ENCODE measurements at regions not wholly inside any gene's neighbourhood (a gene's known extent, or its start where the extent isn't known, plus 50 kb on each side); places are given as distances from the start of the nearest gene placed in this dataset.

DNA sequence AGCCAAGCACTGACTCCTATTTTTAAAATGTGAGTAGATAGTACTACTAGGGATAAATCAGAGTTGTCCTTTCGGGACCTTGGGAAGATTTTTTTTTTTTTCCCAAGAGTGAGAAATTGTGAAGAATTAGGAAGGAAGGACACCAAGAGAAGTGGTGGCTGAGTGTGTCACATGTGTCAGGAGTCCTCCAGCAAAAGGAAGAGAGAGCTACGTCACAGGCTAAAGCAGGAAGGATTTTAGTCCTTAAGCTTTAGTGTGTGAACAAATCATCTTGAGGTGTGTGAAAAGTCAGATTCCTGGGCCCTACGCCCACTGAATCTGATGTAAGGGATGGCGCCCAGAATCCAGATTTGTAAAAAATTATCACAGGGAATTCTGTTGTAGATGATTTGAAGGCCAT is 172.7 kb downstream of the SERPINI1 start:
- TF ChIP-seq, protein P1, sequence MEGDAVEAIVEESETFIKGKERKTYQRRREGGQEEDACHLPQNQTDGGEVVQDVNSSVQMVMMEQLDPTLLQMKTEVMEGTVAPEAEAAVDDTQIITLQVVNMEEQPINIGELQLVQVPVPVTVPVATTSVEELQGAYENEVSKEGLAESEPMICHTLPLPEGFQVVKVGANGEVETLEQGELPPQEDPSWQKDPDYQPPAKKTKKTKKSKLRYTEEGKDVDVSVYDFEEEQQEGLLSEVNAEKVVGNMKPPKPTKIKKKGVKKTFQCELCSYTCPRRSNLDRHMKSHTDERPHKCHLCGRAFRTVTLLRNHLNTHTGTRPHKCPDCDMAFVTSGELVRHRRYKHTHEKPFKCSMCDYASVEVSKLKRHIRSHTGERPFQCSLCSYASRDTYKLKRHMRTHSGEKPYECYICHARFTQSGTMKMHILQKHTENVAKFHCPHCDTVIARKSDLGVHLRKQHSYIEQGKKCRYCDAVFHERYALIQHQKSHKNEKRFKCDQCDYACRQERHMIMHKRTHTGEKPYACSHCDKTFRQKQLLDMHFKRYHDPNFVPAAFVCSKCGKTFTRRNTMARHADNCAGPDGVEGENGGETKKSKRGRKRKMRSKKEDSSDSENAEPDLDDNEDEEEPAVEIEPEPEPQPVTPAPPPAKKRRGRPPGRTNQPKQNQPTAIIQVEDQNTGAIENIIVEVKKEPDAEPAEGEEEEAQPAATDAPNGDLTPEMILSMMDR (optimal IDR thresholded peaks at IDR 0.05 in 1 of 3, IDR thresholded peaks at IDR 0.05 in 1 of 3, conservative IDR thresholded peaks at IDR 0.05 in 1 of 3; ENCODE audit: extremely low read depth in 1 of 3, insufficient read depth in 2 of 3, low read length in 3 of 3): no peak
- no peak for TF ChIP-seq EZH2 (IDR thresholded peaks at IDR 0.05; ENCODE audit: low read length)
- Histone ChIP-seq H3K4me1 (ENCODE audit: control insufficient read depth, extremely low read depth, insufficient read depth, low read length) (no peaks in the 10 kb centered on the region), H3K4me2 (ENCODE audit: control insufficient read depth, extremely low read depth, insufficient read depth, low read depth, low read length) (no peak overlapping the region), H3K9me3 (ENCODE audit: control insufficient read depth, low read depth, low read length) (no peaks in the 10 kb centered on the region), H3K27ac (ENCODE audit: control insufficient read depth, insufficient read depth, low read length) (no peak overlapping the region), H3K79me2 (ENCODE audit: control insufficient read depth, insufficient read depth, low read length) (no peaks in the 10 kb centered on the region), H3K36me3 (ENCODE audit: control insufficient read depth in 2 of 2, extremely low read depth in 1 of 2, insufficient read depth in 2 of 2, low read length in 2 of 2) (no peaks in the 10 kb centered on the region), H3K27me3 (ENCODE audit: control insufficient read depth, extremely low read depth, insufficient read depth, low read length) (no peaks in the 10 kb centered on the region), H4K20me1 (ENCODE audit: control insufficient read depth, extremely low read depth, insufficient read depth, low read length) (no peaks in the 10 kb centered on the region), H3K9me1 (ENCODE audit: control insufficient read depth, extremely low read depth, insufficient read depth, low read length) (no peaks in the 10 kb centered on the region), H2AFZ (ENCODE audit: control insufficient read depth, low read length) (no peak overlapping the region), H3K4me3 (ENCODE audit: control insufficient read depth in 2 of 3, extremely low read depth in 1 of 3, insufficient read depth in 2 of 3, low read depth in 1 of 3, low read length in 3 of 3) (no peak overlapping the region), H3K9ac (ENCODE audit: control insufficient read depth, extremely low read depth, insufficient read depth, low read length) (no peak overlapping the region)
- FAIRE-seq (no peak), DNase-seq (ENCODE audit: low read depth, low spot score) (no peak)
- dilution Hi-C loops (cut with MboI; ENCODE audit: extremely low pct_ligation_motif_present, low sequenced_read_pairs): no loop called here

- DNase-seq (ENCODE audit: low read depth, low spot score) (no peak), FAIRE-seq (no peak)
- no peaks in the 10 kb centered on the region for H3K27me3 ChIP-seq (ENCODE audit: control insufficient read depth, extremely low read depth, insufficient read depth, low read length)
- no peaks in the 10 kb centered on the region for H3K36me3 ChIP-seq (ENCODE audit: control insufficient read depth in 2 of 2, extremely low read depth in 1 of 2, insufficient read depth in 2 of 2, low read length in 2 of 2)
- no peak overlapping the region for H2AFZ ChIP-seq (ENCODE audit: control insufficient read depth, low read length)
- H3K27ac ChIP-seq (ENCODE audit: control insufficient read depth, insufficient read depth, low read length): no peak overlapping the region
- H3K9ac ChIP-seq (ENCODE audit: control insufficient read depth, extremely low read depth, insufficient read depth, low read length): no peak overlapping the region
- no peak overlapping the region for H3K4me3 ChIP-seq (ENCODE audit: control insufficient read depth in 2 of 3, extremely low read depth in 1 of 3, insufficient read depth in 2 of 3, low read depth in 1 of 3, low read length in 3 of 3)
- H3K4me1 ChIP-seq (ENCODE audit: control insufficient read depth, extremely low read depth, insufficient read depth, low read length): no peaks in the 10 kb centered on the region
- no peaks in the 10 kb centered on the region for H3K9me3 ChIP-seq (ENCODE audit: control insufficient read depth, low read depth, low read length)
- no peaks in the 10 kb centered on the region for H4K20me1 ChIP-seq (ENCODE audit: control insufficient read depth, extremely low read depth, insufficient read depth, low read length)
- H3K9me1 ChIP-seq (ENCODE audit: control insufficient read depth, extremely low read depth, insufficient read depth, low read length): no peaks in the 10 kb centered on the region
- dilution Hi-C loops (cut with MboI; ENCODE audit: extremely low pct_ligation_motif_present, low sequenced_read_pairs): no loop called here
- TF ChIP-seq, protein P1 (optimal IDR thresholded peaks at IDR 0.05 in 1 of 3, IDR thresholded peaks at IDR 0.05 in 1 of 3, conservative IDR thresholded peaks at IDR 0.05 in 1 of 3; ENCODE audit: extremely low read depth in 1 of 3, insufficient read depth in 2 of 3, low read length in 3 of 3): no peak
- no peak for TF ChIP-seq EZH2 (IDR thresholded peaks at IDR 0.05; ENCODE audit: low read length)
- no peaks in the 10 kb centered on the region for H3K79me2 ChIP-seq (ENCODE audit: control insufficient read depth, insufficient read depth, low read length)
- H3K4me2 ChIP-seq (ENCODE audit: control insufficient read depth, extremely low read depth, insufficient read depth, low read depth, low read length): no peak overlapping the region
These were observed 165.6 kb downstream of the SERPINI1 start for GRCh38 chr3:167901138-167901537.
